PC-3 (cell line): ENCODE measurements at regions not wholly inside any gene's neighbourhood (a gene's known extent, or its start where the extent isn't known, plus 50 kb on each side); places are given as distances from the start of the nearest gene placed in this dataset.

Source experiments
- EZH2 ChIP-seq: fragments of 300-600 bp; sonication (generic); IDR thresholded peaks from one replicate; pipeline ENCODE4 v1.6.1; 2017; ENCODE audit warnings: antibody characterized with exemption, mild to moderate bottlenecking, low read length; ENCODE audit not compliant: unreplicated experiment
- EZH2phosphoT487 ChIP-seq: fragments of 300-600 bp; sonication (generic); IDR thresholded peaks from 2 replicates; pipeline ENCODE4 v1.6.1; 2018; ENCODE audit warnings: mild to moderate bottlenecking, antibody characterized with exemption, low read length, borderline replicate concordance
- TF ChIP-seq, protein P1 (sequence below): fragments of 300-600 bp; sonication (generic); conservative IDR thresholded peaks from 2 replicates; pipeline ENCODE4 v1.5.1; 2017; ENCODE audit warnings: antibody characterized with exemption, low read depth, mild to moderate bottlenecking, low read length

DNA sequence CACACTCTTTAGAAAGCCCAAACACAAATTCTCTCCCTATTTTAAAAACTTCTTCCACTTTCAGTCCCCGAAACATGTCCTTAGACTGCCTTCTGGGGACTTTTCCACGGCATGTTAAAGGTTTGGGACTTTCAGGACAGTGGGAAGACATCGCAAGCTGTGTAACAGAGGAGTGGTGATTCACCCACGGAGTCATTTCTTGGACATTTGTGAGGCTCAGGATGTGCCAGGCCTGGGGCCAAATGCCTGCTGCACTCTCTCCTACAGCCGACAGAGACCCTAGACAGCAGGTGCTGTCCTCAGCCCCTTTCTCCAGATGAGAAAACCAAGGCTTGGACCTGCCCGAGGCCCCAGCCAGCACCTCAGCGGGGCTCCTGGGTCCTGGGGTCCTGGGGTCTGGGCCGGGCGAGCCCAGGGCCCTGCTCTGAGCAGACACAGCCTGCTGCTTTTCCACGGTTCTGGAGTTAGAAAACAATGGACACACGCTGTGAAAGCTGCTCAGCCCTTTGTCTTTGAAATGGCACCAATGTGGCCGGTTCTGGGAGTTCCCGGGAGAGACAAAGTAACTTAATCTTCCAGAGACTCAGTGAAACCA, 370.2 kb upstream of the SFSWAP start:
- TF ChIP-seq, protein P1, sequence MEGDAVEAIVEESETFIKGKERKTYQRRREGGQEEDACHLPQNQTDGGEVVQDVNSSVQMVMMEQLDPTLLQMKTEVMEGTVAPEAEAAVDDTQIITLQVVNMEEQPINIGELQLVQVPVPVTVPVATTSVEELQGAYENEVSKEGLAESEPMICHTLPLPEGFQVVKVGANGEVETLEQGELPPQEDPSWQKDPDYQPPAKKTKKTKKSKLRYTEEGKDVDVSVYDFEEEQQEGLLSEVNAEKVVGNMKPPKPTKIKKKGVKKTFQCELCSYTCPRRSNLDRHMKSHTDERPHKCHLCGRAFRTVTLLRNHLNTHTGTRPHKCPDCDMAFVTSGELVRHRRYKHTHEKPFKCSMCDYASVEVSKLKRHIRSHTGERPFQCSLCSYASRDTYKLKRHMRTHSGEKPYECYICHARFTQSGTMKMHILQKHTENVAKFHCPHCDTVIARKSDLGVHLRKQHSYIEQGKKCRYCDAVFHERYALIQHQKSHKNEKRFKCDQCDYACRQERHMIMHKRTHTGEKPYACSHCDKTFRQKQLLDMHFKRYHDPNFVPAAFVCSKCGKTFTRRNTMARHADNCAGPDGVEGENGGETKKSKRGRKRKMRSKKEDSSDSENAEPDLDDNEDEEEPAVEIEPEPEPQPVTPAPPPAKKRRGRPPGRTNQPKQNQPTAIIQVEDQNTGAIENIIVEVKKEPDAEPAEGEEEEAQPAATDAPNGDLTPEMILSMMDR = no peak
- TF ChIP-seq EZH2 (no peak), EZH2phosphoT487 (no peak)
